Effector CD8-positive, alpha-beta T cell (primary cell): ENCODE measurements at regions not wholly inside any gene's neighbourhood (a gene's known extent, or its start where the extent isn't known, plus 50 kb on each side); places are given as distances from the start of the nearest gene placed in this dataset.
"Not testable (repeated sequence)": the region's sequence is repeated elsewhere in the genome, so short reads cannot be mapped to it uniquely, and the experiment has no call there.

ENCODE experiments used
- DNase-seq: peaks from one replicate; lab custom pipeline; 2025; lab: John Stamatoyannopoulos, UW

DNA sequence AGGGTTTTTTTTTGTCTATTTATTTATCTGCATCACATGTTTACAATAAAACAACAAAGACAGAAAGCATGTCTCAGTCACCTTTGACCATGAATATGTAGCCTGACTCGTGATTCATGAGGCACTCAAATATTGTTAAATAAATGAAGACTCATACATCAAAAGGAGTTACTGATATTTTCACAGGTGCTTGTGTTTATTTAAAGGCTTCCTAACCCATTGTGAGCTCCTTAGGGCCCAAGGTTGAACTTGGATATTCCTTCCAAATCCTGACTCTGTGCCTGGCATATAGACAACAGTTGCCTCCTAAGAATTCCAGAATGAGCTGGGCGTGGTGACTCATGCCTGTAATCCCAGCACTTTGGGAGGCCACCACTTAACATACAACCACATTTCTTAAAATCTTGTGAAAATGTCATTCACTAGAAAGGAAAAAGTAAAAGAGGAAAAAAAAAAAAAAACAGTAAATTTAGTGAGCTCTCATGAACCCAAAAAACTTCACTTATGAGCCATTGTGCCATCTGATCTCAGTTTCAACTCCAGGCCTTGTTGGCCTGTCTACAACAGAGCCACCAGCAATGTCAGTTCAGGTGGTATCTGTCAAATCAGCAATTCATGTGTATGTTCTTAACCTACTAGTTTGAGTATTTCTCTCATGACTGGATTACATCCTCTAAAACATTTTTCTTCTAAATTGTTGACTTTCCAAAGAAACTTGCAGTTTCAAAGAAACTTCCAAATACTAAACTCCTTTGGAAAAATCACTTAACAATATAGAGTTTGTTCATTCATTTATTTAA, 162.7 kb upstream of the MARCKS start:
- no peak for DNase-seq

DNA sequence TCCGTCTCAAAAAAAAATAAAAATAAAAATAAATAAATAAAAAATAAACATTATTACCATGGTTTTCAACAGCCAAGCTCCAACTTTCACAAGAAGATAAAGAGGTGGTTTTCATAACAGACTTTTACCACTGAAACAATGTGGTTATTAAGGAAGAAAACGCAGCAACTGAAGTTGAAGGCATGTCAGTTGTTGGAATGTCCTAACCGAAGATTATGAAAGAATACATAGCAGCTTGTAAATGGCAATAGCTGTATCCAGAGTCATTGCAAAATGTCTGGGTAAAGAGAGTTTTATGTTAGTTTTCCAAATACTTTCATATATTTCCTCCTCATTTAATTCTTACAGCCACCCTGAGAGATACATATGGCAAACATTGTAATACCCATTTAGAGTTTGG, 161.6 kb upstream of the MARCKS start:
- DNase-seq: no peak

DNA sequence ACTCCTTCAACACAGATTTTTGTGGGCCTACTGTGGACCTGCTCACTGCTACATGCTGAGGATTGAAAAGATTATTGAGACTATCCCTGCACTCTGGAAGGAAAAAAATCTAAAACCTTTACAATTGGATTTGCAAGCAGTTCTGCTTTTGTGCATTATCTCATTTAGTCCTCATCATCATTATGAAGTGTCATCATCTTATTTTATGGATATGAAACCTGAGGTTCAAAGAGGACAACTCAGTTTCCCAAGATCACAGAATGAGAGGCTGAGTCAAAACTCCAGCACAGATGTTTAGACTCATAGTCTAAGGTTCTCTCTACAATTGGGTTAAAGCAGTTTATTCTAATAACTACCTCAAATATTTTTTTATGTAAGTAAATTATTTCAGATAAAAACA, 160.2 kb upstream of the MARCKS start:
- no peak for DNase-seq

DNA sequence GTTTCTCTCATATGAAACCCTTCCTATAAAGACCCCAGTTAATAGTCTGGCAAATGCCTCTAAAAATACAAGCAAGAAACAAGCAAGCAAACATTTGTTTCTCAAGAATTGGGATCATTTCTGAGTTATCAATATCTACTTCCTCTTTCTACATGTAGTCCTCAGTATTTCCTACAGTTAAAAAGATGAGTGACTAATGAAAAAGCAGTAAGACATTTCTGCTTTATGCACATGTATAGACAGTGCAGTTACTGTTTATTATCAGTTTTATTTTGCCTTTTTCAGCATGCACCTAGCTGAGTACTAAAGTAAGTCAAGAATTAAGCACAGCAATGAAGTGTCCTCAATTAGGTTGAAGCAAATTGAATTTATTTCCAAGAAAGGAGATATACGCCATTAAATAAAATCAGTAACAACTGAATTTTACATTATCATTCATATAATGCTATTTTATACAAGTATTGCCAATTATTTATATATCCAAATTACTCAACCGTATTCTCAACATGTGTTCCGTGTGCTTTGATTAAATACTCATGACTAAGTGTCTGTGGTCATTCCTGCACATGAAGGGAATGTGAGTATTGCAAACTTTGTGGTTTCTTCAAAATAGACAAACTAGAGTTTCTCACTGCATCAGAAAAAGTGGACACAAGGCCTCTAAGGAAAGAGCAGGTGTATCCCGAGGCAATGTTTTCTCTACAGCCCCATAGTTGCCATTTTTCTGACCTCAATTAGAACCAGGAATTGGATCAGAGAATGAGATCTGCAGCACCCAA, 159.3 kb upstream of the MARCKS start:
- no peak for DNase-seq

DNA sequence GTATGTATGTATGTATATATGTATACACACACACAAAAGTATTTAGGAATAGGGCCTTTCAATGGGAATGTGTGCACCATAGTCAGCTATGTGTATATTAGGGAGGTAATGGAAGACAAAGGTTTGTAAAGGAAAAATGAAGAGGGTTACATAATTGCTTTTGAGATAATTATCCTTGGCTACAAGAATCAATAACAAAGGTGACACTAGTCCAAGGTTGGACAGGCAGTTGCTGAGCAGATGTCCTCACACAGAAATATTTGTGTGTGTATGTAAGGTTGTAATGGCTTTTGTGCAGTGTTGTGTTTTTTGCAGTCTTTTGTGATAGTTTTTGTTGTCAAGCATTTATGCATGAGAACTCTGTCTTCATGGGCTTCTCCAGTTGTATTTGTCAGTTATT, 157.9 kb upstream of the MARCKS start:
- DNase-seq: no peak

DNA sequence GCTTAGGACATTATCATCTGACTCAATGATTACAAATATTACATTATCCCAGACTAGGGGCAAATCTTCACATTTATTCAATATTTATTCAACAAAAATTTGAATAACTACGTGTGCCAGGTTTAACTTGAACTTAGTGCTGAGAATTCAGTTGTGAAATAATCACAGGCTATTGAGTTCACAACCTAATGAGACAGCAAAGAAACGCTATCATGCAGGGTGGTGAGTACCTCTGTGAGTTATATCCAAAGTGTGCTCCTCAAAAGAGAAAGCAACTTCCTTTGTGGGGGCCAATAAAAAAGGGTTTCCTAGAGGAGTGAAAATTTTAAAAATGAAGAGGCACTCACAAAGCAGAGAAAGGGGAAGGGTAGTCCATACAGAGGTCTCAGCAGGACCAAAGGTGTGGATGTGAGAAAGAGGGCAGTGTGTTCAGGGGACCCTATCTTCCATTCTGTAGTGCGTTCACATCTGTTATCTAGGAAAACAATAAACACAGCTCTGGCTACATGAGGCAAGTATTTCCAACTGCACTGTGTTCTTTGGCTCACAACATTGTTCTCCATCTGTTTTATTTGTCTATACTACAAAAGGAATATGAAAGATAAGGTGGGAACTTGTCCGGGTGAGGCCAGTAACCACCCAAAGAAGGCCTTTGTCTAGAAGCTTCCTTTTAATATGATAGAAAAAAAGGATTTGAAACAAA, 155.4 kb upstream of the MARCKS start:
- no peak for DNase-seq

DNA sequence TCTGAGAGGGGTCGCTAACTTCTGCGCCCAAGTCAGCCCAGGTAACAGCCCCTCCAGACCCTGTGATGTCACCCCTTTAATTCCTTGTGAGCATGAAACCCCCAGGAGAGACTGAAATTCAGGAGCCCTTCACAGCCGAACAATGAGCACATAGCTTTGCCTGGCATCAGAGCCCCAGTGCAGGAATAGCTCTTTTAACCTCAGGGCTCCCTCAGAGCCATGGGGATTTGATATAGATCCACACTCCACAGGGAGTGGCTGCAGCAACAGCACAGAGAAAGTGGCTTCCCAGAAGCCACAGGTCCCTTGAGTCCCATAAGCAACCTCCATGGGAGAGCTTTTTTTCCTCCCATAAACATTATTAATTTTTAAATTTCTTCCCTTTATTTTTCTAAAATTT, 150.0 kb upstream of the MARCKS start:
- no peak for DNase-seq

DNA sequence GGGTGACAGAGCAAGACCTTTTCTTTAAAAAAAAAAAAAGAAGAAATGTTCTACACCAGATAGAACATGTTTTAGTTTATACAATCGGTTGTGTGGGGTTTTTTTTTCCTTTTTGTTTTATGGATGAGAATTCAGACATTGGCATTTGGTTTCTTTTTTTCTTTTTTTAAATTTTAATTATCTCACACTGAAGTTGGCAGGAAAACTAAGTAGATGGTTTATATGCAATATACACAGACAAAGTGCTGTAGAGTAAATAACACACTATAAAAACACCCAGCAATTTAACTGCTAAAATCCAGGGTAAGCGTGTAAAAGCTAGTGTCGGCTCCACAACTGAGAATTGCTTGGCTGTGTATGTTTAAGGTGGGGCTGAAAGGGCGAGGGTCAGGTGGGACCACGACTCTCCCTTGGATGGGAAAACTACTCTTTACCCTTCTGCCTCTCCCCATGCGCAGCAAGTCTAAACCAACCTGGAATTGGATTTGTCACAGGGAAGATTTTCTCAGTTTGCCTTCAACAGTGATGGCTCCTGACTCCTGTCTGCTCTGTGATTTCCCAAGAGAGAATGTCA, 147.1 kb upstream of the MARCKS start:
- DNase-seq: no peak

DNA sequence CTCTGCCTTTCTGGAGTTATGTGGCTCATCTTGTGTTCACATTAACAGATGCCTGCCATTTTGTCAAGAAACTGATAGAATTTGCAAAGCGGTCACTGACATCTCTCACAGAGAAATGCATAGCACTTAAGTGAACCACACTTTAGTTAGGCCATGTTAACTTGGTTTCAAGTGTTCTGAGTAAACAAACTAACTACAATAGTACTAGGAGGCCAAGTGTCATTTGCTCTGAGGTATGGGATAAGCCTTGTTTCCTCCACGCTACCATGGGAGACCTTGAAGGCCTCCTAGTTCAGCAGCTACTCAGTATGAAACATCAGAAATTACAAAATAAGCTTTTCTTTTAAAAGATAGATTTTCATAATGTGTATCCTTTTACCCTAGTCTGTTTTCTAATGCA, 143.5 kb upstream of the MARCKS start:
- no peak for DNase-seq

DNA sequence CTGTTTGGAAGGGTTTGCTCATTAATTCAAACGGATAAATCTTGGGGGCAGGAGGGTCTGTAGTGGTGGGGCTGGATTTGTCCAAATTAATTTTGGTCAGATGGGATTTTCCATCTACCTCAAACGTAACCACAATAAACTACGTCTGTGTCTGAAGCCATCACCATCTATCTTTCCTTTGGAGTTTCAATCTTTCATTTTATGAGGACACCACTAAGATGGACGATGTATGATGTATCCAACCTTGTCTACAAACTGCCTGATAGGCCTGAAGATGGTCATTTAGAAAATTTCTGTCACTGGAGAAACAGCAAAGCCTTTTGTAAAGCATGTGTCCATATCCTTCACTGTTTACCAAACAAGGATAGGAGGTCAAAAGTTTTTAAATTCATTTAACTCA, 138.6 kb upstream of the MARCKS start:
- no peak for DNase-seq

DNA sequence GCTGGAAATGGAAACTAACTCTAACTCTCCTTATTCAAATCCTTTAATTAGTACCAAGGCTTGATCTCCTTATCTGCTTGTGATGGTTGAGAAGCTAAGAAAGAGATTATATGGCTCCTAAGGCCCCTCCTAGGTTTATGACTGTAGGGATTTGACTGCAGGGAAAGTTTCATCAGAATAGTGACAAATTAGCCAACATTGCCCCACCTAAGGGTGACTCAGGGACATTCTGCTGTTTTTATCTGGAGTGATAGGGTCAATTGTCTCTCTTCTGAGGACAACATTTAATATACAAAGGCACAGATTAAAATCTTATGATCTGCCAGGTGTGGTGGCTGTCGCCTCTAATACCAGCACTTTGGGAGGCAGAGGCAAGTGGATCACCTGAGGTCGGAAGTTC, 138.1 kb upstream of the MARCKS start:
- no peak for DNase-seq

DNA sequence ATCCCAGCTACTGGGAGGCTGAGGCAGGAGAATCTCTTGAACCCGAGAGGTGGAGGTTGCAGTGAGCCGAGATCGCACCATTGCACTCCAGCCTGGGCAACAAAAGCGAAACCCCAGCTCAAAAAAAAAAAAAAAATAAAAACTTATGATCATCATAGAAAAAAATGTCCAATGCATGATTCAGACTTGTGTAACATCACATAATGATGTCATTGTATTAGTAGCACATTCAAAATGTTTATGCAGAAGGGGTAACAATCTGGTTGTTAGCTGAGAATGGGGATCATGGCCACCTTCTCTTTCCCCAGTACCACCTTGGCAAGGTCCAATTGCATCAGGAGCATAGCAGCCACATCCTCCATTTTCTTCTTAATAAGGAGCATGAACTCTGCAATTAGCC, 137.6 kb upstream of the MARCKS start:
- no peak for DNase-seq

DNA sequence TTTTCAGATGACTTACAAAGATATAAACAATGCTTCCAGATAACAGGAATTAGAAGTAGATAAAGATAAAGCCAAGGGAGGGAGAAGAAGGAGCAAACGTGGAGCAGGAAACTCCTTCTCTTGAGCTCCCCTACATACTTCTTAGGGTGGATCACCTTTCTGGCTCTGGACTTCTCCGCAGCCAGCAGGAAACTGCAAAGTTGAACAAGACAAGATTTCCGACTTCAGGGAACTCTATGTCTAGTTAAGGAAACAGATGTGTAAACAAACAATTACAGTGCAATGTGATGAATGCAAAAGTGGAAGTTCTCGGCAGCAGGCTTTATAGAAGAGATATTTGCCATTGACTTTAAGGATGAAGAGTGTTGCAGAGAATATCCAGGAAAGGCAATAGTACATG, 134.0 kb upstream of the MARCKS start:
- DNase-seq: no peak

DNA sequence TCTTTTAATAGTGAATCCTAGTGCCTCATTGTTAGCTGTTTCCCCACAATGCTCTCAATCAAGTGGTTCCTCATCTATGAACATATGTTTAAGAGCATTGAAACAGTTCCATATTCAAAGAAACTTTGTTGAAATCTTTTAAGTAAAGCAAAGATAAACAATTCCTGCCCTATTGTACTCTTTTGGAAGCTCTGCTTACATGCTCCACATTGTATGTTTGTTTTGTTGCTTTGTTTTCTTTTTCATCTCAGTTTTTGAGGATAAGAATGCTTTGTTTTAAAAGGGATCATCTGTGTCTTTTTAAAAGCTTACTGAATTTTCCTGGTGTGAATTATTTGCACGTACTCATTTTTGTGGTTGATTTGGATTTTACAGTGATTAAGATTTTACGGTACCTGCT, 132.2 kb upstream of the MARCKS start:
- not testable (repeated sequence) for DNase-seq

DNA sequence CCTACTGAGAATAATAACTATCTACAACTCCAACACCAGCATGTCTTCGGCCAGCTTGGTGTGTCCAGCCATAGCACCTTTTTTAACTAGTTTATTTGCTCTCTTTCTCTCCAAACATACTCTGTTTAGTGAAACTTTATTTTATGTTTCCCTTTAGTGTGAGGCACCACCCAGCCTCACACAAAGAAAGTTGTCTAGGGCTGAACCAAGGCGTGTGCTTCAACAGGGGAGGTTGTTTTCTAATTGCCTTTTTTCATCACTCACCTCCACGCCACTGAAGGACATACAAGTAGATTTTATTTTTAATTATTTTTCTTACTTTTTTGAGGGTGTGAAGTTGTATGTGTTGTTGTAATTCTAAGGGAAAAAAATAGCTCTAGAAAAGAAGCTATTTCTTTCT, 125.6 kb upstream of the MARCKS start:
- DNase-seq: no peak

DNA sequence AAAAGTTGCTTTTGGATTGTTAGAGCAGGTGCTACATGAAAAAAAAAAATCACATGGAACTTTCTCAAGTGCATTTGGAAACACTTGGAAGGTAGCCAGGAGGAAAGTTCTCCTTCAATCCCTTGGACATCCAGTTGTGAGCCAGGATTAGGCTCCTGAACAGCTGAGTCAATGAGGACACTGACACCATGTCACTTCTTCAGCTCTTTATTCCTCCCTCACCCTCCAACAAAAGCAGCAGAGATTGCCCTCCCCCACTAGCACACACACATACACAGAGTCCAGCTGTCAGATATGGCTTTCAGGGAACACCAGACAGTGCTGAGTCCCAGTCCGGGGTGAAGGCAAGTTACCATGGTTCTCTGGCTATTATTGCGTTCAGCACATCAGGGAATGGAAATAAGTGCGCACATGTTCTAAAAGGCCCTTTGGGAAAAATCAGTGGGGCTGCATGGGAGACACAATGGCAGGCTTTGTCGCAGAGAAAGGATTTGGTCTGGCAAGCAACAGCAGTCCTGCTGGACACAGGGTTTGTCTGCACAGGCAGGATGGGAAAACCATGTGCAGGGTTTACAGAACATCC, 124.7 kb upstream of the MARCKS start:
- DNase-seq: no peak

DNA sequence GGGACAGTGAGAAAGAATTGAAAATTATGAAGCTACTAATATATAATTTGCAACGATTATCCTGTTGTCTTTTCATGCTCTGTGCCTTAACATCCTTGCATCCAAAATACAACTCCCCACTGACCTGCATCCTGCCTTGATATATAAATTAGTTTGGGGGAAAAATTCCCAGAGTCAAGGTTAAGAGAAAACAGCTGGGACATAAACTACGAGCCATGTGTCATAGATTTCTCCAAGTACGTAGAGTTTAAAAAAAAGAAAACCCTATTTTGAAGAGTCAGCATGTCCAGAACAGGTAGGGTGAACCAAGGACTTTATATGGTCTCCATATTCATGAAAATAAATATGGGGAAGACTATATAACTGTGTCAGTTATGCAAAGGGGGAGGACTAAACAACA, 123.8 kb upstream of the MARCKS start:
- DNase-seq: no peak

DNA sequence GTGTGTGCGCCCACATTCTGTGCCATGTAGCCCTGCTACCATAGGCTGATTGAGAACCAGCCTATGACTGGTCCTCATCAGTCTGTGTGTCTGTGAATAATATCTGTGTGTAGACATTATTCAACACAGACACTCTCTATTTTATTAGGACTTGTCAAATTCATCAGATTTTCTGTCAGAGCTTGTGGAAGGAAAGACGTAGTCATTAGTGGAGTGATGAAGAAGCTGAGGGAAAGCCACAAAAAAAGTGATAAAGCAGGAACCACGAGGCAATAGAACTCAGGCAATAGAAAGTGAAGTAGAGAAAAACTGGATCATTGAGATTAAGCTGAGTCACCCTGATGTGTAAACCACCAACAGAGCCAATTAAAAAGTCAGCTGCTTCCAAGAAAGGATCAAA, 122.2 kb upstream of the MARCKS start:
- DNase-seq: no peak

DNA sequence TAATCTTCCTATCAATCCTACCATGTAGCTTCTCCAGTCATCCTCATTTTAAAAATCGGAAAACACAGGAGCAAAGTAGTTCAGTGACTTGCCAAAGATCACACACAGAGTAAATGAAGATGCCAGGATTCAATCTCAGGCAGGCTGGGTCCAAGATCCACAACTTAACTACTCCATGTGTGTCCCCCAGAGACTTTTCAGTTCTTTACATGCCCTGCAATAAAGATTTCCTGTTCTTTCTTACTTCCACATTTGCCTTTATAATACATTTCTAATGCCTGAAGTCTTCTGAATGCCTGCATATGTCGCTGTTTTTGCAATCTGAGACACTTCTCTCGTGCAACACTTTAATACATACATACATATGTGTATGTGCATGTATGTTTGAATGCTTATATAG, 121.7 kb upstream of the MARCKS start:
- DNase-seq: no peak

DNA sequence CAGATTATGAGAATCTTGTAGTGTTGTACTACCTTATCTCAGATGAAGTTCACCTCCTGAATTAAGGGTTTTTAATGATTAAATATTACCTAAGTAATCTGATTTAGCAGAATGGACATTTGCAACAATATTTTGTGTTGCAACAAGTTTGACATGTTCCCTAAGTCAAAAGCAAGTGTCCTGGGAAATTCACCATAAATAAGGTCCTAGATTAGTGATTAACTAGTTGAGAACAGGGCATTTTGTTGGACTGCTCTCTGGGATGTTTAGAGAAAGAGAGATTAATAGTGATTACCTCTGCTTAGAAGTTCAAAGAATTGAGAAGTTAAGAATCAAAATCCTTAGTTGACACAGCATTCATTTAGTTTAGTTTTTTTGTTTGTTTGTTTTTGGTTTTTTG, 120.2 kb upstream of the MARCKS start:
- no peak for DNase-seq

DNA sequence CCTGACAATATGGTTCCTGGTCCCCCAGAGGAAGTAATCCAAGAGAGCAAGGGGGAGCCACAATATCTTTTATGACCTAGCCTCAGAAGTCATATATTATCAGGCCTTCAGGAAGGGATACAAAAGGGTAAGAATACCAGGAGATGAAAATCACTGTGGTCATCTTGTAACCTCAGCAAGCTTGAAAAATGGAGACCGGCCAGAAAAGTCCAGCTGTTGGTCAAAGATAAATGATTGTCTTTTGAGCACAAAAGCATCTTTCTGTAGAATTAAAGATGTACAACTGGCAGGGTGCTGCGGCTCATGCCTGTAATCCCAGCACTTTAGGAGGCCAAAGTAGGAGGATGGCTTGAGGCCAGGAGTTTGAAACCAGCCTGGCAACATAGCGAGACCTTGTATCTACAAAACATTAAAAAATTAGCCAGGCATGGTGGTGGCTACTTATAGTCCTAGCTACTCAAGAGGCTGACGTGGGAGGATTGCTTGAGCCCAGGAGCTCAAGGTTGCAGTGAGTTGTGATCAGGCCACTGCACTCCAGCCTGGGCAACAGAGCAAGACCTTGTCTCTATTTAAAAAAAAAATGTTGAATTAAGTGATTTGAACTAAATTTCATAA, 118.0 kb upstream of the MARCKS start:
- DNase-seq: no peak

DNA sequence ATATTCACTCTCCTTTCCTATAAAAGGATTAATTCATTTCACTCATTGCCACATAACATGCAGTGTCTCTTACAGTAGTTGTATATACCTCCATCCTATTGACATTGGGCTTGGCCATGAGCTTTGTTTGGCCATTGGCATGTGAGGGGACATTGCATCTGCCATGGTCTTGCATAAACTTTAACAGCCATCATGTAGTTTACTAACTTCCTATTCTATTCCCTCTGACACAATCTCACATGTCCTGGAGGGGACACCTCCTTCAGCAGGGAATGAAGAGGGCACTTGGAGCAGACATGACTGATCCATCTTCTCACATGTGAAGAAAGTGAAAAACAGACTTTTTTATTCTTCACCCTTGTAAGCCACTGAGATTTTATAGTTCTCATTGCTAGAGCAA, 115.5 kb upstream of the MARCKS start:
- DNase-seq: no peak
